ENCODE measurements at regions not wholly inside any gene's neighbourhood (a gene's known extent, or its start where the extent isn't known, plus 50 kb on each side); places are given as distances from the start of the nearest gene placed in this dataset.
"Not testable (repeated sequence)": the region's sequence is repeated elsewhere in the genome, so short reads cannot be mapped to it uniquely, and the experiment has no call there.

GRCh38 chr9:24793787-24794186 lies 248.1 kb upstream of the IZUMO3 start:
- no peaks in the 10 kb centered on the region for H3K4me1 ChIP-seq (ENCODE audit: control insufficient read depth in 3 of 3, insufficient read depth in 3 of 3, low read length in 3 of 3)
- H3K27me3 ChIP-seq (ENCODE audit: control insufficient read depth in 3 of 3, insufficient read depth in 3 of 3, low read length in 3 of 3) = no peaks in the 10 kb centered on the region
- H3K27ac ChIP-seq (ENCODE audit: low read depth, low read length) = no peak overlapping the region
- H3K4me3 ChIP-seq (ENCODE audit: low read length in 3 of 3) = no peak overlapping the region
- no peaks in the 10 kb centered on the region for H3K9me3 ChIP-seq (ENCODE audit: control insufficient read depth in 3 of 3, low read length in 3 of 3)
- no peaks in the 10 kb centered on the region for H3K36me3 ChIP-seq (ENCODE audit: control insufficient read depth in 3 of 3, insufficient read depth in 3 of 3, low read length in 3 of 3)
- no peak overlapping the region for H3K9ac ChIP-seq (ENCODE audit: low read depth in 1 of 3, low read length in 3 of 3)

- Histone ChIP-seq H3K27ac (ENCODE audit: low read depth, low read length) (no peak overlapping the region), H3K4me1 (ENCODE audit: control insufficient read depth in 3 of 3, insufficient read depth in 3 of 3, low read length in 3 of 3) (no peaks in the 10 kb centered on the region), H3K9ac (ENCODE audit: low read depth in 1 of 3, low read length in 3 of 3) (no peak overlapping the region), H3K36me3 (ENCODE audit: control insufficient read depth in 3 of 3, insufficient read depth in 3 of 3, low read length in 3 of 3) (no peaks in the 10 kb centered on the region), H3K9me3 (ENCODE audit: control insufficient read depth in 3 of 3, low read length in 3 of 3) (peaks cover 0 to 1% (median 0%) of the 10 kb centered on the region in 3 donors), H3K27me3 (ENCODE audit: control insufficient read depth in 3 of 3, insufficient read depth in 3 of 3, low read length in 3 of 3) (no peaks in the 10 kb centered on the region), H3K4me3 (ENCODE audit: low read length in 3 of 3) (no peak overlapping the region)
These were observed 230.5 kb upstream of the IZUMO3 start for GRCh38 chr9:24776226-24776625.

- not testable (repeated sequence) for H3K4me1 ChIP-seq (ENCODE audit: control insufficient read depth in 3 of 3, insufficient read depth in 3 of 3, low read length in 3 of 3); H3K36me3 ChIP-seq (ENCODE audit: control insufficient read depth in 3 of 3, insufficient read depth in 3 of 3, low read length in 3 of 3); H3K9me3 ChIP-seq (ENCODE audit: control insufficient read depth in 3 of 3, low read length in 3 of 3); H3K27me3 ChIP-seq (ENCODE audit: control insufficient read depth in 3 of 3, insufficient read depth in 3 of 3, low read length in 3 of 3); H3K9ac ChIP-seq (ENCODE audit: low read depth in 1 of 3, low read length in 3 of 3); H3K27ac ChIP-seq (ENCODE audit: low read depth, low read length); H3K4me3 ChIP-seq (ENCODE audit: low read length in 3 of 3)
These were observed 228.5 kb upstream of the IZUMO3 start for GRCh38 chr9:24774199-24774598.

- no peak overlapping the region for H3K4me3 ChIP-seq (ENCODE audit: low read length in 3 of 3)
- no peak overlapping the region for H3K27ac ChIP-seq (ENCODE audit: low read depth, low read length)
- H3K36me3 ChIP-seq (ENCODE audit: control insufficient read depth in 3 of 3, insufficient read depth in 3 of 3, low read length in 3 of 3) = no peaks in the 10 kb centered on the region
- no peaks in the 10 kb centered on the region for H3K9me3 ChIP-seq (ENCODE audit: control insufficient read depth in 3 of 3, low read length in 3 of 3)
- H3K9ac ChIP-seq (ENCODE audit: low read depth in 1 of 3, low read length in 3 of 3) = no peak overlapping the region
- no peaks in the 10 kb centered on the region for H3K27me3 ChIP-seq (ENCODE audit: control insufficient read depth in 3 of 3, insufficient read depth in 3 of 3, low read length in 3 of 3)
- H3K4me1 ChIP-seq (ENCODE audit: control insufficient read depth in 3 of 3, insufficient read depth in 3 of 3, low read length in 3 of 3) = no peaks in the 10 kb centered on the region
These were observed 220.4 kb upstream of the IZUMO3 start for GRCh38 chr9:24766081-24766480.

GRCh38 chr9:24765025-24765756 lies 219.5 kb upstream of the IZUMO3 start:
- Histone ChIP-seq H3K36me3 (ENCODE audit: control insufficient read depth in 3 of 3, insufficient read depth in 3 of 3, low read length in 3 of 3) (no peaks in the 10 kb centered on the region), H3K27ac (ENCODE audit: low read depth, low read length) (no peak overlapping the region), H3K27me3 (ENCODE audit: control insufficient read depth in 3 of 3, insufficient read depth in 3 of 3, low read length in 3 of 3) (no peaks in the 10 kb centered on the region), H3K9me3 (ENCODE audit: control insufficient read depth in 3 of 3, low read length in 3 of 3) (no peaks in the 10 kb centered on the region), H3K4me3 (ENCODE audit: low read length in 3 of 3) (no peak overlapping the region), H3K9ac (ENCODE audit: low read depth in 1 of 3, low read length in 3 of 3) (no peak overlapping the region), H3K4me1 (ENCODE audit: control insufficient read depth in 3 of 3, insufficient read depth in 3 of 3, low read length in 3 of 3) (no peaks in the 10 kb centered on the region)

GRCh38 chr9:24738421-24738961 lies 192.8 kb upstream of the IZUMO3 start:
- H3K9ac ChIP-seq (ENCODE audit: low read depth in 1 of 3, low read length in 3 of 3) = no peak overlapping the region
- no peaks in the 10 kb centered on the region for H3K36me3 ChIP-seq (ENCODE audit: control insufficient read depth in 3 of 3, insufficient read depth in 3 of 3, low read length in 3 of 3)
- no peaks in the 10 kb centered on the region for H3K4me1 ChIP-seq (ENCODE audit: control insufficient read depth in 3 of 3, insufficient read depth in 3 of 3, low read length in 3 of 3)
- no peaks in the 10 kb centered on the region for H3K9me3 ChIP-seq (ENCODE audit: control insufficient read depth in 3 of 3, low read length in 3 of 3)
- no peak overlapping the region for H3K27ac ChIP-seq (ENCODE audit: low read depth, low read length)
- no peaks in the 10 kb centered on the region for H3K27me3 ChIP-seq (ENCODE audit: control insufficient read depth in 3 of 3, insufficient read depth in 3 of 3, low read length in 3 of 3)
- H3K4me3 ChIP-seq (ENCODE audit: low read length in 3 of 3) = no peak overlapping the region

- Histone ChIP-seq H3K9me3 (ENCODE audit: control insufficient read depth in 3 of 3, low read length in 3 of 3) (no peaks in the 10 kb centered on the region), H3K36me3 (ENCODE audit: control insufficient read depth in 3 of 3, insufficient read depth in 3 of 3, low read length in 3 of 3) (no peaks in the 10 kb centered on the region), H3K27me3 (ENCODE audit: control insufficient read depth in 3 of 3, insufficient read depth in 3 of 3, low read length in 3 of 3) (no peaks in the 10 kb centered on the region), H3K4me1 (ENCODE audit: control insufficient read depth in 3 of 3, insufficient read depth in 3 of 3, low read length in 3 of 3) (no peaks in the 10 kb centered on the region), H3K27ac (ENCODE audit: low read depth, low read length) (no peak overlapping the region), H3K4me3 (ENCODE audit: low read length in 3 of 3) (no peak overlapping the region), H3K9ac (ENCODE audit: low read depth in 1 of 3, low read length in 3 of 3) (no peak overlapping the region)
These were observed 186.1 kb upstream of the IZUMO3 start for GRCh38 chr9:24731754-24732153.

GRCh38 chr9:24721621-24722020 lies 175.9 kb upstream of the IZUMO3 start:
- no peaks in the 10 kb centered on the region for H3K36me3 ChIP-seq (ENCODE audit: control insufficient read depth in 3 of 3, insufficient read depth in 3 of 3, low read length in 3 of 3)
- no peaks in the 10 kb centered on the region for H3K27me3 ChIP-seq (ENCODE audit: control insufficient read depth in 3 of 3, insufficient read depth in 3 of 3, low read length in 3 of 3)
- no peaks in the 10 kb centered on the region for H3K4me1 ChIP-seq (ENCODE audit: control insufficient read depth in 3 of 3, insufficient read depth in 3 of 3, low read length in 3 of 3)
- no peak overlapping the region for H3K9ac ChIP-seq (ENCODE audit: low read depth in 1 of 3, low read length in 3 of 3)
- H3K27ac ChIP-seq (ENCODE audit: low read depth, low read length) = no peak overlapping the region
- no peak overlapping the region for H3K4me3 ChIP-seq (ENCODE audit: low read length in 3 of 3)
- H3K9me3 ChIP-seq (ENCODE audit: control insufficient read depth in 3 of 3, low read length in 3 of 3) = no peaks in the 10 kb centered on the region

- H3K27me3 ChIP-seq (ENCODE audit: control insufficient read depth in 3 of 3, insufficient read depth in 3 of 3, low read length in 3 of 3) = no peaks in the 10 kb centered on the region
- no peak overlapping the region for H3K27ac ChIP-seq (ENCODE audit: low read depth, low read length)
- H3K4me3 ChIP-seq (ENCODE audit: low read length in 3 of 3) = no peak overlapping the region
- H3K36me3 ChIP-seq (ENCODE audit: control insufficient read depth in 3 of 3, insufficient read depth in 3 of 3, low read length in 3 of 3) = no peaks in the 10 kb centered on the region
- no peaks in the 10 kb centered on the region for H3K4me1 ChIP-seq (ENCODE audit: control insufficient read depth in 3 of 3, insufficient read depth in 3 of 3, low read length in 3 of 3)
- no peak overlapping the region for H3K9ac ChIP-seq (ENCODE audit: low read depth in 1 of 3, low read length in 3 of 3)
- H3K9me3 ChIP-seq (ENCODE audit: control insufficient read depth in 3 of 3, low read length in 3 of 3) = no peaks in the 10 kb centered on the region
These were observed 166.5 kb upstream of the IZUMO3 start for GRCh38 chr9:24712206-24712605.

GRCh38 chr9:24708814-24709213 lies 163.1 kb upstream of the IZUMO3 start:
- Histone ChIP-seq H3K4me3 (ENCODE audit: low read length in 3 of 3) (no peak overlapping the region), H3K9me3 (ENCODE audit: control insufficient read depth in 3 of 3, low read length in 3 of 3) (no peaks in the 10 kb centered on the region), H3K27me3 (ENCODE audit: control insufficient read depth in 3 of 3, insufficient read depth in 3 of 3, low read length in 3 of 3) (no peaks in the 10 kb centered on the region), H3K27ac (ENCODE audit: low read depth, low read length) (no peak overlapping the region), H3K36me3 (ENCODE audit: control insufficient read depth in 3 of 3, insufficient read depth in 3 of 3, low read length in 3 of 3) (no peaks in the 10 kb centered on the region), H3K4me1 (ENCODE audit: control insufficient read depth in 3 of 3, insufficient read depth in 3 of 3, low read length in 3 of 3) (no peaks in the 10 kb centered on the region), H3K9ac (ENCODE audit: low read depth in 1 of 3, low read length in 3 of 3) (no peak overlapping the region)
